Smooth muscle cell (in vitro differentiated cells): ENCODE measurements at regions not wholly inside any gene's neighbourhood (a gene's known extent, or its start where the extent isn't known, plus 50 kb on each side); places are given as distances from the start of the nearest gene placed in this dataset.

Experiments used
- DNase-seq: peaks from one replicate; lab custom pipeline; 2025; ENCODE audit not compliant: unreplicated experiment; lab: John Stamatoyannopoulos, UW
- H2AFZ ChIP-seq: fragments of 200-600 bp; sonication (generic); 2 replicates; pipeline ENCODE4 v1.6.0; 2016; ENCODE audit warnings: antibody characterized with exemption, low read depth, mild to moderate bottlenecking
- H3F3A ChIP-seq: fragments of 200-600 bp; sonication (generic); 2 replicates; pipeline ENCODE4 v1.6.0; 2017; ENCODE audit warnings: antibody characterized with exemption, low read depth
- H3K27ac ChIP-seq: fragments of 200-600 bp; sonication (generic); 2 replicates; pipeline ENCODE4 v1.5.1; 2016; ENCODE audit warnings: low read depth, mild to moderate bottlenecking
- H3K27me3 ChIP-seq: fragments of 200-600 bp; sonication (generic); 2 replicates; pipeline ENCODE4 v1.6.1; 2016; ENCODE audit warnings: low read depth, mild to moderate bottlenecking
- H3K36me3 ChIP-seq: fragments of 200-600 bp; sonication (generic); 2 replicates; pipeline ENCODE4 v1.5.1; 2016; ENCODE audit warnings: low read depth
- H3K4me1 ChIP-seq: fragments of 200-600 bp; sonication (generic); 2 replicates; pipeline ENCODE4 v1.5.1; 2016; ENCODE audit warnings: low read depth
- H3K4me2 ChIP-seq: fragments of 200-600 bp; sonication (generic); 2 replicates; pipeline ENCODE4 v1.6.0; 2016; ENCODE audit warnings: mild to moderate bottlenecking
- H3K4me3 ChIP-seq: fragments of 200-600 bp; sonication (generic); 2 replicates; pipeline ENCODE4 v1.5.1; 2016; ENCODE audit warnings: mild to moderate bottlenecking
- H3K79me2 ChIP-seq: fragments of 200-600 bp; sonication (generic); 2 replicates; pipeline ENCODE4 v1.6.0; 2016; ENCODE audit warnings: low read depth, mild to moderate bottlenecking
- H3K9ac ChIP-seq: fragments of 200-600 bp; sonication (generic); 2 replicates; pipeline ENCODE4 v1.6.0; 2016; ENCODE audit warnings: low read depth
- H3K9me3 ChIP-seq: fragments of 200-600 bp; sonication (generic); replicated peaks from 2 replicates; pipeline ENCODE4 v1.5.1; 2016; ENCODE audit warnings: low read depth
- H4K20me1 ChIP-seq: fragments of 200-600 bp; sonication (generic); 2 replicates; pipeline ENCODE4 v1.6.0; 2016; ENCODE audit warnings: low read depth
- CTCF ChIP-seq: fragments of 200-600 bp; sonication (generic); IDR thresholded peaks from 2 replicates; pipeline ENCODE4 v1.5.1; 2017; ENCODE audit warnings: borderline replicate concordance, mild to moderate bottlenecking, antibody characterized with exemption; ENCODE audit not compliant: insufficient read depth, poor library complexity, severe bottlenecking
- WGBS: methylation state at CpG from one replicate; pipeline ENCODE4 v1.1.7; 2016; ENCODE audit warnings: low lambda C conversion rate; 5-methylcytosine and 5-hydroxymethylcytosine counted together

- no peaks in the 10 kb centered on the region for H3K79me2 ChIP-seq
- TF ChIP-seq CTCF = no peak
- no peaks in the 10 kb centered on the region for H3K36me3 ChIP-seq
- no peak overlapping the region for H3K9ac ChIP-seq
- H3K9me3 ChIP-seq = no peaks in the 10 kb centered on the region
- 58% methylated on average over 2 of the region's 2 CpGs for WGBS
- no peaks in the 10 kb centered on the region for H3K4me1 ChIP-seq
- H3K27me3 ChIP-seq = no peaks in the 10 kb centered on the region
- no peak overlapping the region for H2AFZ ChIP-seq
- no peak for DNase-seq
- no peak overlapping the region for H3K27ac ChIP-seq
- no peaks in the 10 kb centered on the region for H3F3A ChIP-seq
- H3K4me2 ChIP-seq = no peak overlapping the region
- no peak overlapping the region for H3K4me3 ChIP-seq
- H4K20me1 ChIP-seq = no peaks in the 10 kb centered on the region
Observed at GRCh38 chr6:167528239-167528638, 203.4 kb downstream of the TTLL2 start.

- DNase-seq = no peak
- H3K9ac ChIP-seq = no peak overlapping the region
Observed at GRCh38 chr6:167528976-167529375, 204.1 kb downstream of the TTLL2 start.

GRCh38 chr6:167529444-167530335 lies 204.8 kb downstream of the TTLL2 start:
- Histone ChIP-seq H3K79me2 (no peaks in the 10 kb centered on the region), H3K9me3 (no peaks in the 10 kb centered on the region), H3K36me3 (no peaks in the 10 kb centered on the region), H3K4me3 (no peak overlapping the region), H3K4me1 (no peaks in the 10 kb centered on the region), H3K27me3 (no peaks in the 10 kb centered on the region), H3K9ac (no peak overlapping the region), H3K27ac (no peak overlapping the region), H4K20me1 (no peaks in the 10 kb centered on the region), H3F3A (no peaks in the 10 kb centered on the region), H2AFZ (no peak overlapping the region), H3K4me2 (no peak overlapping the region)
- DNase-seq = no peak
- WGBS = 92% methylated on average over 11 of the region's 11 CpGs
- no peak for TF ChIP-seq CTCF

More at GRCh38 chr6:167528976-167529375, 204.1 kb downstream of the TTLL2 start:
- Histone ChIP-seq H3K4me1 (no peaks in the 10 kb centered on the region), H3K4me3 (no peak overlapping the region), H3K27me3 (no peaks in the 10 kb centered on the region), H2AFZ (no peak overlapping the region), H3K79me2 (no peaks in the 10 kb centered on the region), H4K20me1 (no peaks in the 10 kb centered on the region), H3K36me3 (no peaks in the 10 kb centered on the region), H3K27ac (no peak overlapping the region), H3K4me2 (no peak overlapping the region), H3K9me3 (no peaks in the 10 kb centered on the region), H3F3A (no peaks in the 10 kb centered on the region)
- 90% methylated on average over 6 of the region's 6 CpGs for WGBS
- no peak for TF ChIP-seq CTCF

- H3K4me2 ChIP-seq = no peak overlapping the region
- no peak for TF ChIP-seq CTCF
- H3K9me3 ChIP-seq = no peaks in the 10 kb centered on the region
- H3K4me3 ChIP-seq = no peak overlapping the region
- H3K27ac ChIP-seq = no peak overlapping the region
- WGBS = 84% methylated on average over 16 of the region's 16 CpGs
- no peak overlapping the region for H3K9ac ChIP-seq
- H3F3A ChIP-seq = no peaks in the 10 kb centered on the region
- no peaks in the 10 kb centered on the region for H3K36me3 ChIP-seq
- no peaks in the 10 kb centered on the region for H4K20me1 ChIP-seq
- no peaks in the 10 kb centered on the region for H3K79me2 ChIP-seq
- no peaks in the 10 kb centered on the region for H3K27me3 ChIP-seq
- no peak for DNase-seq
- H2AFZ ChIP-seq = no peak overlapping the region
- H3K4me1 ChIP-seq = no peaks in the 10 kb centered on the region
Observed at GRCh38 chr6:167530951-167531350, 206.1 kb downstream of the TTLL2 start.
